NCI-H187 (cell line): ENCODE measurements at regions not wholly inside any gene's neighbourhood (a gene's known extent, or its start where the extent isn't known, plus 50 kb on each side); places are given as distances from the start of the nearest gene placed in this dataset.
"Not testable (repeated sequence)": the region's sequence is repeated elsewhere in the genome, so short reads cannot be mapped to it uniquely, and the experiment has no call there.

ENCODE experiments used
- DNase-seq, 2 experiments: peaks; one replicate each; lab custom pipeline; 2025; lab: John Stamatoyannopoulos, UW

- DNase-seq = no peak
Observed at GRCh38 chr15:98526094-98526493, 122.2 kb upstream of the IGF1R start.

GRCh38 chr15:98528046-98528725 is 120.2 kb upstream of the IGF1R start:
- DNase-seq = no peak

GRCh38 chr15:98529205-98530145 is 118.9 kb upstream of the IGF1R start:
- no peak for DNase-seq

- no peak for DNase-seq
Observed at GRCh38 chr15:98530570-98530969, 117.8 kb upstream of the IGF1R start.

DNA sequence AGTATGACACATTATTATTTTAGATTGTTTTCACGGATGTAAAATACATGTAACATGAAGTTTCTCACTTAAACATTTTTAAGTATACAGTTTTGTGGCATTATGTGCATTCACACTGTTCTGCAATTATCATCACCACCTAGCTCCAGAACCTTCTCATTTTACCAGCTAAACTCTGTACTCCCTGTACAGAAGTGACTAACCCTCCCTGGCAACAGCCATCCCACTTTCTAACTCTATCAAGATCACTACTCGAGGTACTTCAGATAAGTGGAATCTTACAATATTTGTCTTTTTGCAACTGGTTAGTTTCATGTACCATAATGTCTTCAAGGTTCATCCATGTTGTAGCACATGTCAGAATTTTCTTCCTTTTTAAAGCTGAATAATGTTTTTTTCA is 116.3 kb upstream of the IGF1R start:
- DNase-seq = no peak

GRCh38 chr15:98536976-98537375 is 111.4 kb upstream of the IGF1R start:
- no peak for DNase-seq

DNA sequence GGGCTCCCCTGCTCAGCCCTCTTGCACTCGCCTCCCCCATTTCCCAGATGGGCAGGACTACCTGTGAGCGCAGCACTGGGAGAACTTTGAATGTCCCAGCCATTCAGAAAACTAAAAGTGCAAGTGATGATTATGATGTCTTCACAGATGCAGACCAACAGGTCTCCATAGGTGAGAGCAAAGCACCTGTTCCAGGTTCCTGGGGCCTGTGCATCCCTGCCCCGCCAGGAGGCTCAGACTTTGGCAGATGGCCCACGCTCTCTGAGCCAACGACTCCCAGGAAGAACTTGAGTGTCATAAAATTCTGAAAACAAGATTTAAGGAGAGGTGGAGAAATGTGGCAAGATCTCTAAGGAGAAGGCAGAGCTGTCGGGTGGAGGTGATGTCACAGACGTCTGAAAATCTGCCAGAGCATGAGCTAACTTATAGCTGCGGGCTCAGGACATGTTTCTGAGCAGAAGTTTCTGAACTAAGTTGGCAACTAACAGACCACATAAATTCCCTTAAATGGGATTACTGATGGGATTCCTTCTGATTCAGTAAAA is 110.8 kb upstream of the IGF1R start:
- no peak for DNase-seq

DNA sequence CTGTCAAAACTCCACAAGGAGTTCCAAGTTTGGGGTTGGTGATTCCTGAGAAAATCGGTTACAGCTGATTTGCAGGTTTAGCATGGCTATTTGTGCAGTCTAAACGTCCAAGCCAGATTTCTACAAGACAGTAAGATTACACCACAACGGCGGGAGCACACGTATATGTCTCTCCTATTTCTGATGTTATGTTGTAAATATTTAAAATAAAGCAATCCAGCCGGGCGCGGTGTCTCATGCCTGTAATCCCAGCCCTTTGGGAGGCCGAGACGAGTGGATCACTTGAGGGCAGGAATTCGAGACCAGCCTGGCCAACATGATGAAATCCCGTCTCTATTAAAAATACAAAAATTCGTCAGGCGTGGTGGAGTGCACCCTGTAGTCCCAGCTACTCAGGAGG is 106.8 kb upstream of the IGF1R start:
- DNase-seq = no peak

DNA sequence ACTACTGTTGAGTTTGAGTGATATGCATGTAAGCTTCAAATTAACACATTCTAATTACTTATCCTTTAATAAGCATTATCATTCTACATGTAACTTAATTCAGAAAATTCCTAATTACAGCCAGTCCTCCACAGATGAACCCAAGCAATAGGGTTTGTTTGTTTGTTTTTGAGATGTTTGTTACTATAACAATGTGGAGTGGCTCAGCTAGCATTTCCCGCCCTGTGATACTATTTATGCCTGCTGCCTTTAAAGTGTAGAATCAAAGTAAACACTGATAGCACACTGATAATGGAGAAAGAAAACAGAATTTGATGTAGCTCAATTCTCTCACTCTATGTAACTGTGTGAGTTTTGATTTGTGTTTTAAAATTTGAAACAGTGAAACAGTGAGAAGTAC is 105.1 kb upstream of the IGF1R start:
- no peak for DNase-seq

- no peak for DNase-seq
Observed at GRCh38 chr15:98546329-98546728, 102.0 kb upstream of the IGF1R start.

DNA sequence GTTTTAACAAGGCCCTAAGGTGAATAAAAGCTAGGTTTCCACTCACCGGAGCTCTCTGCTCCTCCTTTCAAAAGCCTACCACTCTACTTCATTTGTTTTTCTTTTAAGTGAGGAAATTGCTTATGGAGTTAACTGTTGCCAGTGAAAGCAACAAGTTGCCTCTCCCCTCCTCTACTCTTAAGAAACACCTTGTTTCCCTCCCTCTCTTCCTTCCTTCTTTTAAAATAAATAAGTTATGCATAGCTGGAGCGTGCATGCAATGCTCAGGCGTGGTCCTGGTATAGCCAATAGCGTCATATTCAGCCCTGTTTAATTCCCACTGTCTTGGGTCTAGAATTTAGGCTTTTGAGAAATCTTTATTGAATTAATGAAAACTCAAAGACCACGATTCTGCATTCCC is 101.1 kb upstream of the IGF1R start:
- DNase-seq = no peak

- no peak for DNase-seq
Observed at GRCh38 chr15:98547741-98548138, 100.6 kb upstream of the IGF1R start.

DNA sequence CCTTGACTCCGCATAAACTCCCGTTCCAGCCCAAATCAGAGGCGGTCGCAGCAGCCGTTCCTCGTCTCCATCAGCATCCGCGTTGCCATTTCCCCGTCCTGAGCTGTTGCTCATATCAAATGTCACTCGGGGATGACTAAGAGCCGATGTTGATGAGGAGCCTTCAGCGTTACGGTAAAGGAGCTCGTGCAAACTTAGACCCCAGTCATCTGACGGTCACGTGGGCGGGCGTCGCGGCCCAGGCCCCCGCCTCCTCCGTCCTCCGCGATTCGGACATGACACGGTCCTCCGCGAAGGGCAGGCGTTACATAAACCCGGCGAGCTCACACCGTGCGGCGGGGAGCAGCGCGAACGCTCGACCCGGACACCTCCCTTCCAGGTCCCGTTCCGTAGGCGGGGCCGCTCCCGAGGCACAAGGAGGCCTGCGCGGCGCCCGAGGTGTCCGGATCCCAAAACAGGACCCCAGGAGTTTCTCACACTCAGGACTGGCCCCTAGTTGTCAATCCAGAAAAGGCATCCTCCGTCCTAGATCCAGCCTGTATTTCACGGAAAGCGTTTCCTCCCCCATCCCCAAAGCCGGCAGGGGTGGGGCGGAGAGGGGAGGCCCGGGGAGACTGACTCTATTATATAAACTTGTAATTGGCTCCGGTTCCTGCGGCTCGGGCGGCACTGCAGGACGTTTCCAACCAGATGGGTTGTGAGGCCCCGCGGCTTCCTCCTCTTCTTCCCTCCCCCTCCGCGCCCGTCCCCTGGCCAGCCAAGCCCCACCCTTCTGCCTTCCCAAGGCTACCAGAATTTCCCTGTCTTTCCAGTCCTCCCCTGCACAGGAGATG is 100.0 kb upstream of the IGF1R start:
- DNase-seq = no peak

DNA sequence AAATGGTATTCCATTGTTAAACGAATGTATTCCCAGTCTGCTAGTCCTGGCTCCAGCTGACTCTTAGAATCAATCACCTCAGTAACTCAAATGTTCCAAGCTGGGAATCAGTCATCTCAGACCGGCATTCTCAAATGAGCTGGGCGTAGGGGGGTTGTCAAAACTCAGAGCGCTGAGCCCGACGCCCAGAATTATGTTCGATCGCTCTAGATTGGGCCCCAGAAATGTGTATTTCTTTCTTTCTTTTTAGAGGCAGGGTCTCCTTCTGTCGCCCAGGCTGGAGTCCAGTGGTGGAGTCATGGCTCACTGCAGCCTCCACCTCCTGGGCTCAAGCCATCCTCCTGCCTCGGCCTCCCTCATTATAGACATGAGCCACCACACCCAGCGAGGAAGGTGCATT is 99.3 kb upstream of the IGF1R start:
- no peak for DNase-seq

GRCh38 chr15:98549741-98550140 is 98.6 kb upstream of the IGF1R start:
- no peak for DNase-seq

- DNase-seq = not testable (repeated sequence)
Observed at GRCh38 chr15:98550363-98550762, 98.0 kb upstream of the IGF1R start.

GRCh38 chr15:98551936-98552562 is 96.3 kb upstream of the IGF1R start:
- no peak for DNase-seq

GRCh38 chr15:98554272-98555172 is 93.8 kb upstream of the IGF1R start:
- no peak for DNase-seq

DNA sequence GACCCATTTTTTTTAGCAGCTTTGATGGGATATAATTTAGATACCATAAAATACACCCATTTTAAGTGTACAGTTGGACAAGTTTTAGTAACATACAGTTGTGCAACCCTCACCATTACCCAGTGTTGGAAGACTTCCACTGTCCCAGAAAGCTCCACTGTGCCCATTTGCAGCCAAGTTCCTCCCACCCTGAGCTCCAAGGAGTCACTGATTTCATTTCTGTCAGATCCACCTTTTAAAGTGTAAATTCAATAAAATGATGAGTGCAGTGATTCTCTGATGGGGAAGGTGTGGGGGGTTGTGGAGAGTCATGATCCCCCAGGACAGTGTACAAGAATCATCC is 93.2 kb upstream of the IGF1R start:
- no peak for DNase-seq

DNA sequence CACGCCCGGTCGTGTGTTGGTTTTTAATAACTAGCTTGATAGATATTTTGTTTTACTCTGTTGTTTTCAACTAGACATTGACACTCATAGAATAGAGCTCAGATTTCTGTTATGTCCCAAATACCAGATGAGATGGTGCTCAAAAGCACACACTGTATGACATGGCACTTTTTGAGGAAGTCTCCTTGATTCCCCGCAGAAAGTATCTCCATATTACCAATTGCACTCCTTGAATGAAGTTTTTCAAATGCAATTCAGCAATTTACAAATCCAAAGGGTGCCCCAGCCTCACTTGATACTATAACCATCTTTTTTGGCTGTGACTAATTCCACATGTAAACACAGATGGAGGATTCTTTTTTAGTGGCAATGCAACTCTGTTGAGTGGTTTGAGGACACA is 92.0 kb upstream of the IGF1R start:
- no peak for DNase-seq

GRCh38 chr15:98560338-98560737 is 88.0 kb upstream of the IGF1R start:
- DNase-seq = no peak
